LHCN-M2 (cell line): ENCODE measurements at regions not wholly inside any gene's neighbourhood (a gene's known extent, or its start where the extent isn't known, plus 50 kb on each side); places are given as distances from the start of the nearest gene placed in this dataset.

ENCODE experiments used
- DNase-seq: peaks from one replicate; pipeline ENCODE4 v3.0.0-alpha.2; 2012; ENCODE audit warnings: low read depth

- DNase-seq, result no peak
These were observed 132.2 kb upstream of the NPVF start for GRCh38 chr7:25360451-25360850.

- DNase-seq, result no peak
These were observed 133.1 kb upstream of the NPVF start for GRCh38 chr7:25361387-25361786.

DNA sequence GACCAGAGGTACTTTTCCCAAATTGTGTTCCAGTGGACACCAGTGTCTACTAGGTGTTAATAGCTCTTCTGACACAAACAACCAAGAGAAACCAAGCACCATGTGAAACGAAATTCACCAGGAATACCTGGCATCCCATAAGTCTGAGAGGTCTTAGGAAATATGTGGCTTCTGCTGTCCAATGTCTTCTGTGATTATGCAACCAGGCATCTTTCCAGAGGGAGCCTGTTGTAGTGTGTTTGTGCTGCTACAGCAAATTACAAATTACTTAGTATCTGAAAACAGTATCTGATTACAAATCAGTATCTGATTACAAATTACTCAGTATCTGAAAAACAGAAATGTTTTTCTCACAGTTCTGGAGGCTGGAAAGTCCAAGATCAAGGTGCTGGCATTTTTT lies 133.6 kb upstream of the NPVF start:
- DNase-seq, result no peak

DNA sequence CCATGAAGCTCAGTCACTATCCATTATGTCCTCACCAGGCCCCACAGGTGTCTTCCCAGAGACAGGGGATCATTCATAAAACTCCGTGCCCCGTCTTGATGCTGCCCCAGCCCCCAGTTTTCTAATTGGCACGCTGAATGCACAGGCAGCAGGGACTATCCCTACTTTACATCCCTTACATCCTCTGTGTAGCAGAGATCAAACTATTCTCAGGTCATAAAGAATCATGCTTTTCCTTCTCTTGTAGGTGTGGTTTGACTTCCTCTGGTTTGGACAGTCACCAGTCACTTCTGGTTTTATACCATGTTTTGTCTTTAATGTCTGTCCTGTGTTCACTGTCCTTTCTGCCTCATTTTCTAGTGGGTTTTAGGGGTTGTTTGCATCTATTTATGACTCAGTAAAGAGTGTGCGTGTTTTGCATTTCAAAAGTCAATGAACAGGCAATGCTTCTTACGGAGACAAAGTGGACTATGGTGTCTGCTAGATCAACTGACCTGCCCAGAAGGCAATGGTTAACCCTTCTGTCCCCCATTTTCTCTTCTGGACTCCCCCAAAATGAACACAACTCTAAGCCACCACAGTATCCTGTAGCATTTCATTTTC lies 140.4 kb upstream of the NPVF start:
- DNase-seq, result no peak

DNA sequence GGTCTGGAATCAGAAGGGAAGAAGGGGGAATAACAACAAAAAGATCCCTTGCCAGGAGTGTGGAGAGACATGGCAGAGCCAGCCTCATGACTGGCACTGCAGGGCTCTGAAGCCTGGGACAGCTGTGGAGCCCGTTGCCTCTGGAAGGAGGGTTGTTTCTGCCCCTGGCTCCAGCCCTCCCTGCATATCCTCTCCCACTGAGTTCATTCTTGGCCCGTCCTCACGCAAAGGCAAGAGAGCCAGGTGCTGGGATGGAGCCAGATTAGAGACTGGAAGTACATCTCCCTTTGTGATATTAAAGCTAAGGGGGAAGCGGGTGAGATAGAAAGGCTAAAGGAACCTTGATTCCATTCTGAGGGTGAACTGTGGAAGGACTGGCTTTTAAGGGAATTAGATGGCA lies 141.5 kb upstream of the NPVF start:
- DNase-seq, result no peak

- no peak for DNase-seq
These were observed 143.7 kb upstream of the NPVF start for GRCh38 chr7:25371972-25372371.

GRCh38 chr7:25375805-25376600 lies 147.7 kb upstream of the NPVF start:
- DNase-seq, result no peak

DNA sequence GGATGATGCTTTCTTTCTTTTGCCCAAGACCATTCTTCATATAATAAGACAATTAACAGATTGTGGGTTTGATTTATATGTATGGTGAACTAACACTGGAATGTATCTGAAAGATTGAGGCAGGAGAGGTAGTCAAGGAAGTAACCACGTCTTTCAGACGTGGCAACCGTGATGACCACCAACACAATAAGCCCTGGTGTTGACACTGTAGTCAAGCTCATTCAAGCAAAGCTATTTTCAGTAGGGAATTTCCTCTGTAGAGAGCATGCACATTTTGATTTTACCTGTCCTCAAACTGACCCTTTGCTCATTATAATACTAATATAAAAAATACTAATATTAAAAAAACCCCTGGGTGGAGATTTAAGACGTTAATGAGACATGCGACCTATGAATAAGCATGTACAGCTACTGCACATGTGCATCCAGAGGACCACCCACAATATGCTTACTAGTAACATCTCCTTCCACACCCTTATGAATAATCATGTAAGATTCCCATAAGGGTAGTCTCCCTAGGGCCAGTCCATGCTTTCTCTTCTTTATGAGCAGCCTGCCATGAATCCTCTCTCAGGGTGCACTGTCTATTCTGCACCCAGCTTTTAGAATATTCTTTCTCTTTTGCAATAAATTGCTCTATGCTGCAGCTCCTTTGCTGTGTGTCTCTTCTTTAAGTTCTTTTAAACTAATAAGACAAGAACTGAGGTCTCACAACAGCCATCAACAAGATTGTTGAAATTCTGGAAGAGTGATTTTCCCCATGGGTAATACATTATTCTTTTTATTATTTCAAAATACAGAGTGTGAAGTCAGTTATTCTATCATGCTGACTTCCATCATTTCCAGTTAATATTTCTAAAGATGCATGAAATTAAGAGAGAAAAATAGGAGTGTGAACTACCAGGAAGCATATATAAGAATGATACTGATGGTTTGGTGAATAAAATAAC lies 151.3 kb upstream of the NPVF start:
- DNase-seq, result no peak

- no peak for DNase-seq
These were observed 153.7 kb upstream of the NPVF start for GRCh38 chr7:25381818-25382589.

DNA sequence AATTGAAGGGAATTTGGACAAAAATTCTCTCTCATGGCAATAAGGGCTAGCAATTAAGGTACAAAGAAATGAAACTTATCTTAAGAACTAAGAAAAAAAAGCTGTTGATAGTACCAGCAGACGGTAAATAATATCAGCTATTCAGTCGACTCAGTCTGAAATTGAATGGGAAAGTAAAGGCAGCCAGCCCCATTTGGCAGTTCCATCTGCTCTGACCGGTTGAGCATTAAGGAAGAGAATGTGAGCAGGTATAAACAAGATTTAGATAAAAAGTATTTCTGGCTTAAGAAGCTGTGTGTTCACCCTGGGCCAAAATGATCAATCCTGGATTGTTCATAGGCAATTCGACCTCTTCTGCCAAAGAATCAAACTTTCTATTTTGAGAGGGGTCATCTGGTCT lies 154.6 kb upstream of the NPVF start:
- no peak for DNase-seq

GRCh38 chr7:25383402-25383801 lies 155.1 kb upstream of the NPVF start:
- no peak for DNase-seq

DNA sequence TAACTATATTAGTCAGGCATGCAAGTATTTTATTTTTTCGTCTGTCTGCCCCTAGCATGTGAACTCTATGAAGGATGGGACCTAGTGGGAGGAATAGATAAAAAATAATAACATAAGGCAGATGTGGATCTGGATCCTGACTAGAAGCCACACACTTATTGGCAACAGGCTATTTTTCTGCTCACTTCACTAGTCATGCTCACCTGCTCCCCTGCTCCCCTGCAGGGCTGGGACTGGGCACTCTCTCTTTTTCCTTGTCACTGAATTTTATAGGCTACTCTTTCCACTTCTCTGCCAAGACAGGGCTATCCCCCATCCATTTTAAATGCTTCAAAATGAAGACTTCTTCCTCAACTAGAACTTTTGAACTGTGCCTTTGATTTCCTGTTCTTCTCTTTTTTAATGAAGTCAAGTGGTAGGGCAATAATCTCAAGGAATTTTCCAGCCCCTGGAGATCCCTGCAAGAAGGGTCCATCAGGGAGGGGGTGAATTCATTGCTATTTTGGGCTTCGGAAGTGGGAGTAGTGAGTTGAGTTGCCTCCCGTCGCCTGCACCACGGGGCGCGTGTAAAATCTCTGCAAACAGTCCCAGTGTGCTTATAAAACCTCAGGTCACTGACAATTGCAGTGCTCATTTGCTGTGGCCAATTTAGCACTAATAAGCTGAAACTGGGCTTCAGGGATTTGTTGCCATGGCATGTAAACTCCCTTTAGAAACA lies 156.7 kb upstream of the NPVF start:
- DNase-seq, result no peak

DNA sequence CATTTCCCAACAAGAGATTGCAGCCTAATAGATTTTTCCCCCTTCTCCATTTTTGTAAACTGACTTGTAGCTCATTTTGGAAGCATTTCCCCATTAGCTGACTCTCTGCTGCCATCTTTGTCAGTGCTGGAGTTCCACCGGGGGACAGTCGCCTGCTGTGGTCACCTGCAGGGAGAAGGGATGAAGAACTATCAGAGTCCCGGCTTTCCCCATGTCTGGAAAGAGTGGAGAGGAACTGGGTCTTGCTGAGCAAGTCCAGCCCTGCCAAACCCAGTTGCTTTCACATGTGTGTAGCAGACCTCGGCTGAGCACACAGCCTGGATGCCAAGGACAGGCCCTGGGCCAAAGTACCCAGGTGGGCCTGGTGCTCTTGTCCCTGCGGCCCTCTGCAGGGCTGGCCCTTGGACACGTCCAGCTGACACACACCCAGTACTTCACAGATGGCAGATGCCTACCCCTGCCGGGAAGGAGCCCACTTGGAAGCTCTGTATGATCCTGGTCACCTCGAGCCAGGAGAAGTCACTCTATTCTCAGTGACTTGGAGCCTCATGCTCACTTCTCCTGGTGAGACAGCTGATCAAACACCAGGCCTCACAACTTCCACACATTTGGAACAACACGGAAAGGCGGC lies 157.3 kb upstream of the NPVF start:
- no peak for DNase-seq

GRCh38 chr7:25386311-25386744 lies 158.0 kb upstream of the NPVF start:
- DNase-seq, result no peak

- no peak for DNase-seq
These were observed 160.4 kb upstream of the NPVF start for GRCh38 chr7:25388681-25389080.

DNA sequence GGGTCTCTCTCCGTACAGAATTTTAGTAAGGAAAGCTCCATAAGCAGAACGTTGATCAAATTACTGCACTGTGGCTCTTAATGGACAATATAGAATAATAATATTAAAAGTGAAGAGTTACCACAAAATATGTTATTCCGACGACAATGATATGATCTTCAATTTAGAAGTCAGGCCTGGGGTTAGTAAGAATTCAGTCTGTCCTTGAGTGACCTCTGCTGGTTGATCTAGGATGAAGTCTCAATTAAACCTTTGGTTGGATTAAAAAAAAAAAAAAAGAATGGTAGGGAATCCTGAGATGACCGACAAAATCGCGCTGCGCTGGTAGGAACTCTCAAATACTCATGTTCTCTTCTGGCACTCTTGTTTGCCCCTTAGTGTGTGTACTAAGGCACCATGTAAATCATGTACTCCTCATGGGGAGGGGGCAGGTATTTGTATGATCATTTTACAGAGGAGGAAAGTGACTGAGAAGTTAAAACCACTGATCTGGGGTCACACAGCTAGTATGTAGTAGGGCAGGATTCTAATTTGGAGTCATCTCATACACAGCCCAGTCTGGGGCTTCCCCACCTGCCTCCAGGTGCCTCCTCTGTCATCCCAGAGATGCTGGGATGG lies 161.3 kb upstream of the NPVF start:
- peak; percentile 58 for DNase-seq

DNA sequence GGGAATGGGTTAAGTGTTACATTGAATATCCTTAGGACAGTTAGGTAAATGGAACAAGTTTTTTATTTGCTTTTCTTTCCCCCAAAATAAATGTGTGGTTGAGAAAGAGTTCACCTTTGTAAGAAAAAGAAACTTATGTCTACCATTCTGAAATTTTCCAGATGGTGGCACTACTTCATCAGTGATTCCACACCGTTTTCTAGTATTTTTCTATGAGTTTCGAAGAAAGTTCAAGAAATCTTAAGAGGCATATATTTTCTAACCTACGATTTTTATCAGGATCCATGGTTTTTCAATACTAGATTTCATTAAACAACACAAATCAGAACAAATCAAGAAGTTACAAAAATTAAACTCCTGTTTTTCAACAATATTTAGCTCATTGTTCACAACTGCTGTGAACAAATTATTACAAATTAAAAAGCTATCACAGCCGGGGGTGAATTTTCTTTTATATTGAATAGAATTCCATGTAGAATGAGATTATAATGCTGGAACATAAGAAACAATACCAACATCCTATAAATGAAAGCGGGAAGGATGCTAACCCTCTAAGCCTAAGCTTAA lies 163.1 kb upstream of the NPVF start:
- peak; percentile 19 for DNase-seq

GRCh38 chr7:25391961-25392587 lies 163.8 kb upstream of the NPVF start:
- no peak for DNase-seq
